Neuronal stem cell (in vitro differentiated cells): ENCODE measurements at regions not wholly inside any gene's neighbourhood (a gene's known extent, or its start where the extent isn't known, plus 50 kb on each side); places are given as distances from the start of the nearest gene placed in this dataset.

Source experiments
- DNase-seq: peaks from one replicate; pipeline ENCODE4 v3.0.0-alpha.2; 2013; ENCODE audit warnings: low spot score
- H2AFZ ChIP-seq: one replicate; pipeline ENCODE4 v1.6.1; 2013; ENCODE audit warnings: mild to moderate bottlenecking, low read length, inconsistent platforms
- H2AK5ac ChIP-seq: 2 replicates; pipeline ENCODE4 v1.6.1; 2013; ENCODE audit warnings: low read depth, mild to moderate bottlenecking, inconsistent platforms, low read length, moderate library complexity, mixed read lengths
- H2BK120ac ChIP-seq: 2 replicates; pipeline ENCODE4 v1.6.1; 2013; ENCODE audit warnings: low read depth, mild to moderate bottlenecking, inconsistent platforms, low read length, moderate library complexity, mixed read lengths
- H2BK12ac ChIP-seq: one replicate; pipeline ENCODE4 v1.6.1; 2013; ENCODE audit warnings: low read length, inconsistent platforms
- H2BK15ac ChIP-seq: 2 replicates; pipeline ENCODE4 v1.6.1; 2013; ENCODE audit warnings: mild to moderate bottlenecking, low read length, inconsistent platforms, mixed read lengths
- H2BK5ac ChIP-seq: one replicate; pipeline ENCODE4 v1.6.1; 2013; ENCODE audit warnings: inconsistent platforms, mild to moderate bottlenecking, low read length, moderate library complexity
- H3K14ac ChIP-seq: one replicate; pipeline ENCODE4 v1.6.1; 2013; ENCODE audit warnings: low read length, inconsistent platforms
- H3K18ac ChIP-seq: 2 replicates; pipeline ENCODE4 v1.6.1; 2013; ENCODE audit warnings: low read length, inconsistent platforms
- H3K23ac ChIP-seq: 2 replicates; pipeline ENCODE4 v1.6.1; 2013; ENCODE audit warnings: low read depth, mild to moderate bottlenecking, mixed read lengths, low read length, inconsistent platforms; ENCODE audit not compliant: poor library complexity
- H3K27ac ChIP-seq: replicated peaks from 3 replicates; pipeline ENCODE4 v1.5.1; 2013; ENCODE audit warnings: low read length, inconsistent platforms
- H3K27me3 ChIP-seq, 3 experiments: 2 replicates each; pipeline ENCODE4 v1.6.1; 2013; ENCODE audit warnings: low read length in 3 of 3, mild to moderate bottlenecking in 2 of 3, inconsistent platforms in 1 of 3, low read depth in 1 of 3, mixed read lengths in 1 of 3, moderate library complexity in 1 of 3; ENCODE audit not compliant: control insufficient read depth in 3 of 3, insufficient read depth in 3 of 3
- H3K36me3 ChIP-seq, 2 donors: replicated peaks in 1 of 2; 2 replicates each; pipeline ENCODE4 v1.6.1; 2013; ENCODE audit warnings: low read length in 2 of 2; ENCODE audit not compliant: control insufficient read depth in 2 of 2, insufficient read depth in 2 of 2
- H3K4ac ChIP-seq: 2 replicates; pipeline ENCODE4 v1.6.1; 2013; ENCODE audit warnings: inconsistent platforms, mild to moderate bottlenecking, low read length, moderate library complexity
- H3K4me1 ChIP-seq, 2 donors: 1 replicate in 1 of 2; 2 replicates in 1 of 2; pipeline ENCODE4 v1.6.1; 2013; ENCODE audit warnings: low read length in 2 of 2, low read depth in 1 of 2; ENCODE audit not compliant: control insufficient read depth in 2 of 2, insufficient read depth in 1 of 2
- H3K4me2 ChIP-seq: one replicate; pipeline ENCODE4 v1.6.1; 2013; ENCODE audit warnings: mild to moderate bottlenecking, low read length, inconsistent platforms; ENCODE audit not compliant: insufficient read depth, poor library complexity, severe bottlenecking
- H3K4me3 ChIP-seq, 2 donors: 2 replicates each; pipeline ENCODE4 v1.5.1; 2013; ENCODE audit warnings: low read length in 2 of 2, mild to moderate bottlenecking in 2 of 2, inconsistent platforms in 1 of 2, moderate library complexity in 1 of 2
- H3K79me1 ChIP-seq: one replicate; pipeline ENCODE4 v1.6.1; 2013; ENCODE audit warnings: low read depth, mild to moderate bottlenecking, inconsistent platforms, low read length, moderate library complexity
- H3K9ac ChIP-seq: one replicate; pipeline ENCODE4 v1.6.1; 2013; ENCODE audit warnings: mild to moderate bottlenecking, low read depth, low read length, inconsistent platforms; ENCODE audit not compliant: poor library complexity
- H3K9me3 ChIP-seq, 2 donors: replicated peaks in 1 of 2; 2 replicates each; pipeline versions ENCODE3 to v1.6.1; 2013; ENCODE audit warnings: low read length in 2 of 2, mild to moderate bottlenecking in 2 of 2, inconsistent platforms in 1 of 2, low read depth in 1 of 2, mixed read lengths in 1 of 2, moderate library complexity in 1 of 2; ENCODE audit not compliant: control insufficient read depth in 2 of 2, insufficient read depth in 1 of 2
- H4K8ac ChIP-seq: one replicate; pipeline ENCODE4 v1.6.1; 2013; ENCODE audit warnings: low read depth, mild to moderate bottlenecking, inconsistent platforms, low read length, moderate library complexity
- H4K91ac ChIP-seq: one replicate; pipeline ENCODE4 v1.6.1; 2013; ENCODE audit warnings: low read length, low read depth, mild to moderate bottlenecking, inconsistent platforms; ENCODE audit not compliant: poor library complexity
- WGBS, 2 donors: extraction: QIAGEN DNeasy Blood & Tissue Kit; methylation state at CpG; one replicate each; pipeline ENCODE4 v1.1.7; 2013; ENCODE audit warnings: missing lambda C conversion rate in 2 of 2, mixed read lengths in 1 of 2; ENCODE audit not compliant: insufficient read length in 2 of 2, insufficient replicate concordance in 1 of 2; ENCODE audit errors: extremely low coverage in 2 of 2; 5-methylcytosine and 5-hydroxymethylcytosine counted together

- no peak overlapping the region for H2BK5ac ChIP-seq
These were observed 150.0 kb downstream of the SHOX2 start for GRCh38 chr3:157956176-157956575.

DNA sequence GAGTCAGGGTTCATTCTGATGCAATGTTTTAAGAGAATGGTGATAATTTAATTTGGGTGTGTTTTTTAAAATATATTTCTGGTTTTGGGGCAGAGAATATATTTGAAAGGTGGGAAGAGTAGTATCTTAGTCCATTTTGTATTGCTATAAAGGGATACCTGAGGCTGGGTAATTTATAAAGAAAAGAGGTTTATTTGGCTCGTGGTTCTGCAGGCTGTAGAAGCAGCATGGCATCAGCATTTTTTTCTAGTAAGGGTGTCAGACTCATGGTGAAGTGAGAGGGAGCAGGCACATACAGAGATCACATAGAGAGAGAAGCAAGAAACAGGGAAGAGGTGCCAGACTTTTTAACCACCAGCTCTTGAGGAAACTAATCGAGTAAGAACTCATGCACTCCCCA, 152.7 kb downstream of the SHOX2 start:
- no peak overlapping the region for H3K23ac ChIP-seq
- no peak overlapping the region for H3K14ac ChIP-seq
- H3K9me3 ChIP-seq: no peaks in the 10 kb centered on the region
- no peak overlapping the region for H2AK5ac ChIP-seq
- no peak overlapping the region for H3K27ac ChIP-seq
- no peaks in the 10 kb centered on the region for H3K79me1 ChIP-seq
- H2BK15ac ChIP-seq: no peak overlapping the region
- H3K36me3 ChIP-seq: no peaks in the 10 kb centered on the region
- H3K4me2 ChIP-seq: no peak overlapping the region
- WGBS, 2 donors: no CpG with 5 or more reads among the region's 2 CpGs
- H3K4ac ChIP-seq: no peak overlapping the region
- no peaks in the 10 kb centered on the region for H3K27me3 ChIP-seq
- no peak overlapping the region for H2BK120ac ChIP-seq
- H4K8ac ChIP-seq: no peak overlapping the region
- H3K9ac ChIP-seq: no peak overlapping the region
- H4K91ac ChIP-seq: no peak overlapping the region
- no peak overlapping the region for H3K18ac ChIP-seq
- H2BK12ac ChIP-seq: no peak overlapping the region
- no peak overlapping the region for H2AFZ ChIP-seq
- H3K4me3 ChIP-seq: no peak overlapping the region
- H2BK5ac ChIP-seq: no peak overlapping the region
- no peaks in the 10 kb centered on the region for H3K4me1 ChIP-seq
- DNase-seq: no peak

More at GRCh38 chr3:157956176-157956575, 150.0 kb downstream of the SHOX2 start:
- Histone ChIP-seq H3K4ac (no peak overlapping the region), H2AK5ac (no peak overlapping the region), H2BK120ac (no peak overlapping the region), H3K79me1 (no peaks in the 10 kb centered on the region), H3K4me3 (no peak overlapping the region), H3K9me3 (no peaks in the 10 kb centered on the region), H3K36me3 (no peaks in the 10 kb centered on the region), H3K4me1 (no peaks in the 10 kb centered on the region), H3K27ac (no peak overlapping the region), H2BK15ac (no peak overlapping the region), H2BK12ac (no peak overlapping the region), H3K27me3 (no peaks in the 10 kb centered on the region), H3K18ac (no peak overlapping the region), H4K8ac (no peak overlapping the region), H3K14ac (no peak overlapping the region), H3K9ac (no peak overlapping the region), H2AFZ (no peak overlapping the region), H4K91ac (no peak overlapping the region), H3K4me2 (no peak overlapping the region), H3K23ac (no peak overlapping the region)
- no peak for DNase-seq
- 100% methylated on average over 1 to 2 of the region's 4 CpGs for WGBS, 2 donors

DNA sequence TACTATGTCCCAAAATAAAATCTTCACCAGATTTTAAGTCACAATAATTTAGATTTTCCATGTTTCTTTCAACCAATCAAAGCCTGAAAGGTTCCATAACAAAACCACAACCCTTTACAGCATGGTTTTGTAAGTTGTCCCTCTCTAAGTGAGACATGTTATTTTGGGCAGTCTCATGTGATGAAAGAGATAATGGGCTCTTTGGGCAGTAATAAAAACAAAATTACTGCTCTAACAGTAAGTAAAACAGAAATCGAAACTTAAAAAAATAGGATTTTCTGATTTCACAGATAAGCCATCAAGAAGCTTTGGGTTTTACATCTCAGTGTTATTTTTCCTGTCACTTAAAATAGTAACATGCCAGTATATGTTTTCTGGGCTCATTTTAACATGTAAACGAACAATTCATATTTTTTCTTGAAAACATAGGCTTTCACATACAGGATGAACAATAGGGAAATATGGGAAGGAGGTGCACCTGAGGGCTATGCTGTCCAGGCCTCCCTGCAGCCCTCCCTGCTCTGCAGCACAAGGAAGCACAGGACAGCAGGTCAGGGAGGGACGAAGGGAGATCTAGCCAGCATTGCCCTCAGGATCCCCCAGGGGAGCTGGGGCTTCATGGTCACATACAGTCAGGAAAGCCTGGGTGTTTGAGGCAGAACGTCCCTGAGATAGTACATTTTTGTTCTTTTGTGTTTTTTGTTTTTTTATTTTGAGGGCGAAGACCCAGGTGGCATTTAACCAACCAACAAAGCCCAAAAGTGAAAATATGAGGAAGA, 157.4 kb downstream of the SHOX2 start:
- Histone ChIP-seq H3K36me3 (no peaks in the 10 kb centered on the region), H3K4me1 (no peaks in the 10 kb centered on the region), H3K9ac (no peak overlapping the region)

GRCh38 chr3:157939166-157939565, 167.1 kb downstream of the SHOX2 start:
- H3K4me2 ChIP-seq: no peak overlapping the region
- no peak overlapping the region for H2BK5ac ChIP-seq
- no peak overlapping the region for H3K4me3 ChIP-seq
- no peak overlapping the region for H4K8ac ChIP-seq
- H3K27me3 ChIP-seq: no peaks in the 10 kb centered on the region
- WGBS, 2 donors: no CpG with 5 or more reads among the region's 4 CpGs
- H3K14ac ChIP-seq: no peak overlapping the region
- no peak overlapping the region for H3K27ac ChIP-seq
- H2AK5ac ChIP-seq: no peak overlapping the region
- no peaks in the 10 kb centered on the region for H3K79me1 ChIP-seq
- H3K18ac ChIP-seq: no peak overlapping the region
- no peak overlapping the region for H3K4ac ChIP-seq
- no peak for DNase-seq
- H2BK120ac ChIP-seq: no peak overlapping the region
- H2BK12ac ChIP-seq: no peak overlapping the region
- H2AFZ ChIP-seq: no peak overlapping the region
- no peak overlapping the region for H4K91ac ChIP-seq
- H3K23ac ChIP-seq: no peak overlapping the region
- no peaks in the 10 kb centered on the region for H3K4me1 ChIP-seq
- no peaks in the 10 kb centered on the region for H3K36me3 ChIP-seq
- no peak overlapping the region for H2BK15ac ChIP-seq
- no peaks in the 10 kb centered on the region for H3K9me3 ChIP-seq
- H3K9ac ChIP-seq: no peak overlapping the region

More for the DNA sequence above, 157.4 kb downstream of the SHOX2 start:
- Histone ChIP-seq H3K27me3 (no peaks in the 10 kb centered on the region), H2BK15ac (no peak overlapping the region), H2BK5ac (no peak overlapping the region), H2BK120ac (no peak overlapping the region), H2AFZ (no peak overlapping the region), H3K23ac (no peak overlapping the region), H3K4me3 (no peak overlapping the region), H3K4me2 (no peak overlapping the region), H4K8ac (no peak overlapping the region), H3K79me1 (no peaks in the 10 kb centered on the region), H2BK12ac (no peak overlapping the region), H2AK5ac (no peak overlapping the region), H3K18ac (no peak overlapping the region), H3K27ac (no peak overlapping the region), H3K4ac (no peak overlapping the region), H3K9me3 (no peaks in the 10 kb centered on the region), H4K91ac (no peak overlapping the region), H3K14ac (no peak overlapping the region)
- no peak for DNase-seq
- no CpG with 5 or more reads among the region's 5 CpGs for WGBS, 2 donors
